GM12874 (cell line): ENCODE measurements at regions not wholly inside any gene's neighbourhood (a gene's known extent, or its start where the extent isn't known, plus 50 kb on each side); places are given as distances from the start of the nearest gene placed in this dataset.

Source experiments
- TF ChIP-seq, protein P1 (sequence below): IDR thresholded peaks from 2 replicates; pipeline ENCODE4 v1.5.1; 2011; ENCODE audit warnings: low read depth, mild to moderate bottlenecking, control low read depth, low read length, moderate library complexity; ENCODE audit not compliant: insufficient read depth

DNA sequence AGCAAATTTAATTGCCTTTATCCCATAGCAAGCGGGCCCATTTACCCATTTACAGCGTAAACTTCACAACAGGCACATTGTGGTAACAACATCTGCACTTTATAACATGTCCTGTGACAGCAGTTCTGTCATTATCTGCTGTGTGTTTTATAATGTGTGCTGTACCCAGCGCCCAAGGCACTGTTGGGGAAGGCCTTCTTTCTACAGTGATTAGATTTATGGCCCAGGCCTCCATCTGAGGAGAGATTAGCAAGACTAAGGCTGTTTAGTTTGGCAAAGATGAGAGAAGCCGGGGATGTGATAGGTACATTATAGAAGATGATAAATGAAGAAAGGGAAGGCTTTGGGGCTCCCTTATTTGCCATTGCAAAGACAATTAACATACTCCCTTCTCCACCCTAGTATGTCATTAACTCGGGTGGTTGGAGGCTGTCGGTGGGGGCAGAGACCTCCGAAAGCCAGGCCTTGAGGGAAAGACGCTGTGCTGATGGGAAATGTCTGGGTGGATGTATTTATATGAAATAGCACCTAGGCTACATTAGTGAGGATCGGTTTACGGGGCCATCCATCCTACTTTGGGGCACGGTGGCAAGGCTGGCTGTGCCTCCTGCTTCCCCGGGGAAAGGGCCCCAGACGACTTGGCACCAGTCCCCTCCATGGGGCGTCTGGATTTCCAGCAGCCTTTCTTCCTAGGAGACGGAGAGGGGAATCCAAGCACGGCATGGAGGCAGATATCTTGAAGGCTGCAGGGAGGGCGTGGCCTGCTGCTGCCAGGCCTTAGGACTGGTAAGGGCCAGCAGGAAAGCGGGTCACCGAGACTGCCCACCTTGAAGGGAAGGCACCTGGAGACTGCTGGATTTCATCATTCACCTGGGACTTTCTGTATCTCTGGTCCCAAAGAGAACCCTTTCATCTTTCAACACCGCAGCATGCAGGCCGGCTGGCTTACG lies 64.3 kb upstream of the PTCH1 start:
- TF ChIP-seq, protein P1, sequence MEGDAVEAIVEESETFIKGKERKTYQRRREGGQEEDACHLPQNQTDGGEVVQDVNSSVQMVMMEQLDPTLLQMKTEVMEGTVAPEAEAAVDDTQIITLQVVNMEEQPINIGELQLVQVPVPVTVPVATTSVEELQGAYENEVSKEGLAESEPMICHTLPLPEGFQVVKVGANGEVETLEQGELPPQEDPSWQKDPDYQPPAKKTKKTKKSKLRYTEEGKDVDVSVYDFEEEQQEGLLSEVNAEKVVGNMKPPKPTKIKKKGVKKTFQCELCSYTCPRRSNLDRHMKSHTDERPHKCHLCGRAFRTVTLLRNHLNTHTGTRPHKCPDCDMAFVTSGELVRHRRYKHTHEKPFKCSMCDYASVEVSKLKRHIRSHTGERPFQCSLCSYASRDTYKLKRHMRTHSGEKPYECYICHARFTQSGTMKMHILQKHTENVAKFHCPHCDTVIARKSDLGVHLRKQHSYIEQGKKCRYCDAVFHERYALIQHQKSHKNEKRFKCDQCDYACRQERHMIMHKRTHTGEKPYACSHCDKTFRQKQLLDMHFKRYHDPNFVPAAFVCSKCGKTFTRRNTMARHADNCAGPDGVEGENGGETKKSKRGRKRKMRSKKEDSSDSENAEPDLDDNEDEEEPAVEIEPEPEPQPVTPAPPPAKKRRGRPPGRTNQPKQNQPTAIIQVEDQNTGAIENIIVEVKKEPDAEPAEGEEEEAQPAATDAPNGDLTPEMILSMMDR, result no peak

DNA sequence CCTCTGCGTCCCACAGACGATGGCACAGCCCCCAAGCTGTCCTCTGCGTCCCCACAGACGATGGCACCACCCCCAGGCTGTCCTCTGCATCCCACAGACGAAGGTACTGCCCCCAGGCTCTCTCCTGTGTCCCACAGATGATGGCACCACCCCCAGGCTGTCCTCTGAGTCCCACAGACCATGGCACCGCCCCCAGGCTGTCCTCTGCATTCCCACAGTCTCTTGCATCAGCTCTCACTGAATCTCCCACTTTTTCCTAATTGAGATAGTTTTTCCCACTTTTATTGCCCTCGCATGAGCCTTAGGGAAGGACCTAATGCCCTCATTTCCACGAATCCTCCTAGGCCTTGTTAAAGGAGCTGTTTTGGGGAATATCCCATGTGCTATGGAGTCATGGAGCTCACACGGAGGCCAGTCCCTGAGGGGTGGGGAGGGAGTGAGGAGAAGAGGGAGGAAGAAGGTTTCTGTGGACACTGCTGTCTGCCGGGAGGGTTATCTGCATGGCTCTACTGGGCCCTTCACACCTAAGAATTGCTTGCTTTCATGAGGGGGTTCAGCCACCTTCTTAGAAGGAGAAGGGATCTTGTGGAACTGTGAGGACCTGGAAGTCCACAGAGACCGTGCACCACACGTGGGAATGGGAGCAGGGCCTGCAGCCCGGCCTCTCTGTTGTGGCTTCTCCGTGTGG lies 58.2 kb upstream of the PTCH1 start:
- TF ChIP-seq, protein P1, result no peak

DNA sequence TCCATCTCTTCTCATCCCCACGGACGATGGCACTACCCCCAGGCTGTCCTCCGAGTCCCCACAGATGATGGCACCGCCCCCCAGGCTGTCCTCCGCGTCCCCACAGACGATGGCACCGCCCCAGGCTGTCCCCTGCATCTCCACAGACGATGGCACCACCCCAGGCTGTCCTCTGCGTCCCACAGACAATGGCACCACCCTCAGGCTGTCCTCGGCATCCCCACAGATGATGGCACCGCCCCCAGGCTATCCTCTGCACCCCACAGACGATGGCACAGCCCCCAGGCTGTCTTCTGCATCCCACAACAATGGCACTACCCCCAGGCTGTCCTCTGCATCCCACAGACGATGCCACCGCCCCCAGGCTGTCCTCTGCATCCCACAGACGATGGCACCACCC lies 57.4 kb upstream of the PTCH1 start:
- TF ChIP-seq, protein P1, result no peak

DNA sequence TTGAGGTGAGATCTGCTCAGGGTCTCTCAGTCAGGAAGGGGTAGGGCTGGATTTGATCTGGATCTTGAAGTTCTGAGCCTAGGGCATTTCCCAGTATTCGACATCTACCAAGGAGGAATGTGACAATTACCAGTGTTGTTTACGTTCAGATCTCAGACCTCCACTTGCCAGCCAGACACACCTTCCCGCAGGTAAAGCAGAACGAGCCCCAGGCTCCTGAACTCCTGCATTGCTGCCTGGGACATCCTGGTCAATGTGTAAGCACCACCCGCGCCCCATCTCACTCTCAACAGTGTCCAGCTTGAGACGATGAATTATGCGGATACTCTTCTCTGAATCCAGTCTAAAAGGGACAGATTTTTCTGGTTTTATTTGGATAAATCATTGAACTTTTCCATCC lies 56.7 kb upstream of the PTCH1 start:
- TF ChIP-seq, protein P1, result no peak

DNA sequence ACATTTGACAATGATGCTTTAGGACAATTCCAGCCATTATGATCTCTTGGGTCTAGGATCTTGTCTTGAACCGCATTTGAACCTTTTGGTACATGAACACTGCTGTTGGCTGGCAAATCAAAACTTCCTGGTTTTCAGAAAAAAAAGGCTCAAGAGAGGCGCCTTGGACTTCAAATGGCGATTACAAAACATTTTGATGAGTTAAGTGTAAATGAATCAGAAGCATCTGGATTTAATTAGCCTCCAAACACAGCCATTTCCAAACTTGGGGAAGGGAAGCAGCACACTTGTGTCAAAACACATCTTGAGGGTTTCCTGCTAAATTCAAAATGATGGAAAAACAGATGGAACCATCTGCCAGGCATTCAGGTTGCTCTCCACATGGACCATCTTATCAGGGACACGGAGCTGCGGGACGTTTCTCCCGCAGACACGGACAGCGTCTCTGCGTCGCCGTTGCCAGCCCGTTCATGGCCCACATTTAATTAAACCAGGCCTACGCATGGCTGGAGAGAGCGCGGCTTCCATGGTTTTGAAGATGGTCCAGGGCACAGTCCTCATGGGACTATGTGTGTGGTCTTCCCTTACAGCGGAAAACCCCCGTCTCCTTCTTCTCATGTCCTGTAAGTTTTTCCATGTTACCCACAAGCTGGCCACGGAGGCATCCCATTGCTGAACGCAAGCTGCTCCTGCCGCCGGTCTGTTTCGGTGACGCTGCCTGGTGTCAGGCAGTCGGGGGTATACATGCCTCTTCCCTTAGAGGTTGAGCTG lies 55.8 kb upstream of the PTCH1 start:
- TF ChIP-seq, protein P1, result no peak

DNA sequence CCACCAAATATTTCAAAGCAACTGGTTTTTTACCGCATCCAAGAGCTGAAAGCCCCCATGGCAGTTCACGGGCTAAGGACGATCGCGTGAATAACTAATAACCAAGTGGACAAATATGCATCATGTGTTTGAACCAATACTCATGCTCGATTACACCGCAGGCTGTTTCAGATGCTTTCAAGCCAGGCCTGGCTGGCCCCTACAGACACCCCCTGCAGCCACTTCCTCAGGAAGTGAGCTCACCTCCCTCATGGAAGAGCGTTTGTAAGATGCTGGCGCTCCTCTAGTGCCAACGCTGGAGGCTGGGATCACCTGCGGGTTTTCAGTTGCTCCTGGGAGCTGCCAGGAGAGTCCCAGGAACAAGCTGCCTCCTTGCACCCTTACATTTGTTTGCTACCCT lies 53.9 kb upstream of the PTCH1 start:
- TF ChIP-seq, protein P1, result no peak

DNA sequence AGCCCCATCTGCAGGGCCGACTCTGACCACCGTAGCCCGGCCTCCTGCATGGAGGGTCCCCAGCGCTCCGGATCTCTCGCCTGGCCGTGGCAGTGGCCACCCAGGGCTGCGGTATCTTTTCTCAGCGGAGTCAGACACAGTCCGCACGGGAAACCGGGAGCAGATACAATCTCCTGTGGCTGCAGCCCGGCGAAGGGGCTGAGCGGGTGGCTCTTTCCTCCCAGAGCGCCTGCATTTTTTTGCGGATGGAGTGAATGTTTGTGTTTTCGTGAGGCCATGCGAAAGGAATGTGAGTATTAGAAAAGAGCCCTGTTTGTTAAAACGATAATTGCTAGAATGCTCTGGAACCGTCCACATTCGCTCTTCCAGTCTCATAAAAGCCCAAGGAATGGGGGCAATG lies 53.4 kb upstream of the PTCH1 start:
- TF ChIP-seq, protein P1, result no peak
